ENCODE measurements at regions not wholly inside any gene's neighbourhood (a gene's known extent, or its start where the extent isn't known, plus 50 kb on each side); places are given as distances from the start of the nearest gene placed in this dataset.

GRCh38 chr12:46559311-46559710 lies 186.7 kb upstream of the SLC38A2 start:
- TF ChIP-seq MYC (IDR thresholded peaks at IDR 0.05; ENCODE audit: low read depth, low read length) (no peak), MAX (IDR thresholded peaks at IDR 0.05; ENCODE audit: low read depth, low read length) (no peak), POLR2A (IDR thresholded peaks at IDR 0.05; ENCODE audit: extremely low read depth, insufficient read length) (no peak), CTCF (IDR thresholded peaks at IDR 0.05; ENCODE audit: low read depth, low read length) (no peak)
- DNase-seq (ENCODE audit: low read depth) = no peak
- H3K4me3 ChIP-seq (ENCODE audit: low read depth, low read length) = no peak overlapping the region

- DNase-seq (ENCODE audit: low read depth) = no peak
- TF ChIP-seq POLR2A (IDR thresholded peaks at IDR 0.05; ENCODE audit: extremely low read depth, insufficient read length) (no peak), CTCF (IDR thresholded peaks at IDR 0.05; ENCODE audit: low read depth, low read length) (no peak), MYC (IDR thresholded peaks at IDR 0.05; ENCODE audit: low read depth, low read length) (no peak)
- H3K4me3 ChIP-seq (ENCODE audit: low read depth, low read length) = no peak overlapping the region
Observed at GRCh38 chr12:46558677-46559076, 186.1 kb upstream of the SLC38A2 start.

- TF ChIP-seq CTCF (IDR thresholded peaks at IDR 0.05; ENCODE audit: low read depth, low read length) = no peak
- no peak overlapping the region for H3K4me3 ChIP-seq (ENCODE audit: low read depth, low read length)
- no peak for DNase-seq (ENCODE audit: low read depth)
Observed at GRCh38 chr12:46557539-46558373, 185.2 kb upstream of the SLC38A2 start.

- H3K4me3 ChIP-seq (ENCODE audit: low read depth, low read length) = no peak overlapping the region
- DNase-seq (ENCODE audit: low read depth) = no peak
- TF ChIP-seq MAX (IDR thresholded peaks at IDR 0.05; ENCODE audit: low read depth, low read length) (no peak), POLR2A (IDR thresholded peaks at IDR 0.05; ENCODE audit: extremely low read depth, insufficient read length) (no peak), CTCF (IDR thresholded peaks at IDR 0.05; ENCODE audit: low read depth, low read length) (no peak), MYC (IDR thresholded peaks at IDR 0.05; ENCODE audit: low read depth, low read length) (no peak)
Observed at GRCh38 chr12:46556819-46557524, 184.4 kb upstream of the SLC38A2 start.

GRCh38 chr12:46556105-46556559 lies 183.6 kb upstream of the SLC38A2 start:
- TF ChIP-seq POLR2A (IDR thresholded peaks at IDR 0.05; ENCODE audit: extremely low read depth, insufficient read length) = no peak
- H3K4me3 ChIP-seq (ENCODE audit: low read depth, low read length) = no peak overlapping the region

GRCh38 chr12:46555406-46555852 lies 182.9 kb upstream of the SLC38A2 start:
- DNase-seq (ENCODE audit: low read depth) = no peak
- H3K4me3 ChIP-seq (ENCODE audit: low read depth, low read length) = no peak overlapping the region

More at GRCh38 chr12:46556105-46556559, 183.6 kb upstream of the SLC38A2 start:
- no peak for DNase-seq (ENCODE audit: low read depth)

More at GRCh38 chr12:46555406-46555852, 182.9 kb upstream of the SLC38A2 start:
- TF ChIP-seq POLR2A (IDR thresholded peaks at IDR 0.05; ENCODE audit: extremely low read depth, insufficient read length) (no peak), MAX (IDR thresholded peaks at IDR 0.05; ENCODE audit: low read depth, low read length) (no peak), CTCF (IDR thresholded peaks at IDR 0.05; ENCODE audit: low read depth, low read length) (no peak), MYC (IDR thresholded peaks at IDR 0.05; ENCODE audit: low read depth, low read length) (no peak)

Data from NB4 (cell line).